Ovary (tissue), 7 donors: ENCODE measurements at regions not wholly inside any gene's neighbourhood (a gene's known extent, or its start where the extent isn't known, plus 50 kb on each side); places are given as distances from the start of the nearest gene placed in this dataset.

Experiments
- DNase-seq, 5 donors: peaks; one replicate each; pipeline ENCODE4 v3.0.0-alpha.2; 2019 to 2020
- H3K27ac ChIP-seq, 2 donors: fragments of 200-600 bp; one replicate each; pipeline versions ENCODE4 v1.5.1 to v1.8.0; 2019 to 2022
- H3K27me3 ChIP-seq: fragments of 200-600 bp; one replicate; pipeline ENCODE4 v1.8.0; 2022
- H3K36me3 ChIP-seq: fragments of 200-600 bp; sonication (generic); one replicate; pipeline ENCODE4 v1.5.1; 2019
- H3K4me1 ChIP-seq: one replicate; pipeline ENCODE4 v1.8.1; 2013; ENCODE audit warnings: mild to moderate bottlenecking, moderate library complexity; ENCODE audit not compliant: insufficient read depth
- H3K4me3 ChIP-seq: fragments of 200-600 bp; sonication (generic); one replicate; pipeline ENCODE4 v1.5.1; 2017
- H3K9me3 ChIP-seq, 2 donors: fragments of 200-600 bp in 1 of 2; sonication (generic) in 1 of 2; one replicate each; pipeline versions ENCODE4 v1.5.1 to v1.8.1; 2013 to 2019; ENCODE audit warnings: mild to moderate bottlenecking in 1 of 2, moderate library complexity in 1 of 2
- EP300 ChIP-seq: sonication (generic); formaldehyde crosslinking; IDR thresholded peaks from one replicate; pipeline ENCODE4 v1.6.1; 2017; ENCODE audit warnings: antibody characterized with exemption
- POLR2A ChIP-seq: fragments of 450-650 bp; IDR thresholded peaks from one replicate; pipeline ENCODE4 v1.6.1; 2017; ENCODE audit warnings: antibody characterized with exemption, mild to moderate bottlenecking, moderate library complexity
- WGBS, 3 donors: extraction: QIAGEN DNeasy Blood & Tissue Kit in 1 of 3; methylation state at CpG; one replicate each; pipeline versions ENCODE4 v1.1.5 to v1.1.7; 2013 to 2017; 5-methylcytosine and 5-hydroxymethylcytosine counted together
- intact Hi-C, 4 donors: fragments of 100-400 bp; cut with DNase I; formaldehyde crosslinking; loops; one replicate each; pipeline versions ENCODE4 v1.11.0 to v1.15.1; 2022 to 2023
- TF ChIP-seq, protein P1 (sequence below), 3 donors: fragments of 450-650 bp in 2 of 3; fragments of 200-600 bp in 1 of 3; IDR thresholded peaks; one replicate each; pipeline versions ENCODE4 v1.5.1 to v1.8.0; 2016 to 2022; ENCODE audit warnings: antibody characterized with exemption in 3 of 3, mild to moderate bottlenecking in 1 of 3
- donor health status: DM: no; HTN: no; CAD: no; lungs with moderate emphysema.
- donor health status: DM: no; HTN: no; CAD: no.
- donor health status: Bipolar disorder and iron deficiency.
- donor health status: DM: no; HTN: no; CAD: no.
- donor health status: DM: yes; HTN: yes; CAD: no.

DNA sequence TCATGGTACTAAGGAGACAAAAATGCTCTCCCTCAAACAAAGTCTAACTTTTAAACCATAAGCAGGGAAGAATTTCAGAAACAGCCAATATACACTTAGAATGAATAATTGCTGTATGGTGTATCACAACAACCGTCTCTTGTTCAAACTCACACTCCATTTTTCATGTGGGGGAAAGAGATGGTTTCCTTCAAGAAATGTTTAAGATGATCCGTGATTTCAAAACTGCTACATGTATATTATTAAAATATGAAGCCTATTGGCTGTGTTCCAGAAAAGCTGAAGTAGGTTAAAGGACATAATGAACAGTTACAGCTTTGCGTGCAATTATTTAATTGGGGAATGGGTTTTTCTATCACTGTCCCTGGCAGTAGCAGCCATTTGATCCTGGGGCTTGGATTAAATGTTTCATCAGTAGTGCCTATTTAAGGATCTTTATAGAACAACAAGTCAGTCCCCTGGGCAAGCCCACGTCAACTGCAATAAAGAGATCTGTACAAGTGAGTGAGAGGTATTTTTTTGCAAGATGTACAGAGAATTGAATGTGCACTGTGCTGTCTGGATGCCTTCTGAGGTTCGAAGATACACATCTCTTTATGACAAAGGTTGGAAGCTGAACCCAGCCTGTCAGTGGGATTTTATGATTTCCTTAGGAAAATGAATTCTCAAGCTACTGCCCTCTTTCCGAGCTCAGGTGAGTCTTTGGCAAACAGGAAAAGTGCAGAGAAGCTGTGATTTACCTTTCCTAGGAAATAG, 337.2 kb upstream of the RARB start:
- Histone ChIP-seq H3K9me3 (no peaks in the 10 kb centered on the region), H3K27me3 (no peaks in the 10 kb centered on the region), H3K4me3 (no peak overlapping the region), H3K4me1 (no peaks in the 10 kb centered on the region), H3K27ac (no peak overlapping the region), H3K36me3 (no peaks in the 10 kb centered on the region)
- intact Hi-C loops, result no loop called here
- TF ChIP-seq EP300 (no peak), POLR2A (no peak)
- TF ChIP-seq, protein P1, sequence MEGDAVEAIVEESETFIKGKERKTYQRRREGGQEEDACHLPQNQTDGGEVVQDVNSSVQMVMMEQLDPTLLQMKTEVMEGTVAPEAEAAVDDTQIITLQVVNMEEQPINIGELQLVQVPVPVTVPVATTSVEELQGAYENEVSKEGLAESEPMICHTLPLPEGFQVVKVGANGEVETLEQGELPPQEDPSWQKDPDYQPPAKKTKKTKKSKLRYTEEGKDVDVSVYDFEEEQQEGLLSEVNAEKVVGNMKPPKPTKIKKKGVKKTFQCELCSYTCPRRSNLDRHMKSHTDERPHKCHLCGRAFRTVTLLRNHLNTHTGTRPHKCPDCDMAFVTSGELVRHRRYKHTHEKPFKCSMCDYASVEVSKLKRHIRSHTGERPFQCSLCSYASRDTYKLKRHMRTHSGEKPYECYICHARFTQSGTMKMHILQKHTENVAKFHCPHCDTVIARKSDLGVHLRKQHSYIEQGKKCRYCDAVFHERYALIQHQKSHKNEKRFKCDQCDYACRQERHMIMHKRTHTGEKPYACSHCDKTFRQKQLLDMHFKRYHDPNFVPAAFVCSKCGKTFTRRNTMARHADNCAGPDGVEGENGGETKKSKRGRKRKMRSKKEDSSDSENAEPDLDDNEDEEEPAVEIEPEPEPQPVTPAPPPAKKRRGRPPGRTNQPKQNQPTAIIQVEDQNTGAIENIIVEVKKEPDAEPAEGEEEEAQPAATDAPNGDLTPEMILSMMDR (IDR thresholded peaks at IDR 0.05), result no peak
- no peak for DNase-seq
- 82 to 87% (median 87%) methylated on average over 6 of the region's 6 CpGs for WGBS, 3 donors

DNA sequence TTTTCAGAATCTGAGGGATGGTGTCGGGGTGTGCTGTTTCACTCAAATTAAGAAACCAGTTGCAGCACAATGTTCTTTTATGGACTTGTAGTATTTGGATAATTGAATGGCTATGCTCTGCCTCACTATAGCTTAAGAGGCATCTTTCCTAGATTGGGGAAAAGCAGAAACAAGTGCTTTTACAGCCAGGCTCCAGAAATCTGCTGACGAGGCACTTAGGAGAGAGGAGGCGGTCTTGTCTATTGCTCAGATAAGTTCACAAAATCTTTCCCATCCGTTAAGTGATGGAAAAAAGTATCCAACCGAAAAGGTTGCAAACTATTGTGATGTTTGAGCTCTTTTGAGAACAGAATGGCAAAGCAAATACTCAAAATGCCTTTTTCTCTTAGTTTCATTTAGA, 336.1 kb upstream of the RARB start:
- H3K27ac ChIP-seq, result no peak overlapping the region
- intact Hi-C loops, result no loop called here
- H3K4me1 ChIP-seq, result no peaks in the 10 kb centered on the region
- no peaks in the 10 kb centered on the region for H3K36me3 ChIP-seq
- DNase-seq, result no peak
- no peaks in the 10 kb centered on the region for H3K9me3 ChIP-seq
- WGBS, 3 donors, result 34 to 62% (median 41%) methylated on average over 5 of the region's 5 CpGs
- TF ChIP-seq, protein P1 (IDR thresholded peaks at IDR 0.05), result no peak
- TF ChIP-seq POLR2A, result no peak
- TF ChIP-seq EP300, result no peak
- H3K4me3 ChIP-seq, result no peak overlapping the region
- H3K27me3 ChIP-seq, result no peaks in the 10 kb centered on the region

DNA sequence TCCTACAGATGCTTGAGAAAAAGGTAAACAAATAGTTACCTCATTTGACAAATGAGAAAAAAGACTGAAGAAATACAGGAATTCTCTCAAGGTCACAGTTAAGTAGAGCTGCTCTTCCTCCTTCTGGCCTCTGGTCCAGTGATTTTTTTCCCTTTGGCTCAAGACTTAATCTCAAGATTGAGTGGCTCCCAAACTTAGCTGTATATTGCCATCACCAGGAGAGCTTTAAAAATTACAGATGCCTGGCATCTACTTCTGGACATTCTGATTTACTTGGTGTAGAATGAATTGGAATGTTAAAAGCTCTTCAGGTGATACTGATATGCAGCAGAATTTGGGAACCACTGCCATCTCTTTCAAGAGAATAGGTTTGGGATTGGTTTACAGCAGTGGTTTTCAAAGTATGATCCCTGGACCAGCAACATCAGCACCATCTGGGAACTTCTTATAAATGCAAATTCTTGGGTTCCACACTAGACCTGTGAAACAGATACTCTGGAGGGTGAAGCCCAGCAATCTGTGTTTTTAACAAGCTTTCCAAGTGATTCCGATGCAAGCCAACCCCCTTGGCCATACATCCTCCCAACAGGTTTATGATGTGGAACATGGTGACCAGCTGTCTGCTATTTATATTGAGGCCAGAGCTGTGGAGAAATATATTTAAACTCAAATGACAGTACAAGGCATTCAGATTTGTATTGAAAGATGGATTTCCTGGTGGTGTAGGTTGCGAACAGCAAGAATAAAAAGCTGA, 333.0 kb upstream of the RARB start:
- DNase-seq, result no peak
- Histone ChIP-seq H3K36me3 (no peaks in the 10 kb centered on the region), H3K27me3 (no peaks in the 10 kb centered on the region), H3K27ac (no peak overlapping the region), H3K9me3 (no peaks in the 10 kb centered on the region), H3K4me1 (no peaks in the 10 kb centered on the region), H3K4me3 (no peak overlapping the region)
- 76 to 82% (median 76%) methylated on average over 2 of the region's 2 CpGs for WGBS, 3 donors
- TF ChIP-seq POLR2A (no peak), EP300 (no peak)
- TF ChIP-seq, protein P1 (IDR thresholded peaks at IDR 0.05), result no peak
- intact Hi-C loops, result no loop called here

DNA sequence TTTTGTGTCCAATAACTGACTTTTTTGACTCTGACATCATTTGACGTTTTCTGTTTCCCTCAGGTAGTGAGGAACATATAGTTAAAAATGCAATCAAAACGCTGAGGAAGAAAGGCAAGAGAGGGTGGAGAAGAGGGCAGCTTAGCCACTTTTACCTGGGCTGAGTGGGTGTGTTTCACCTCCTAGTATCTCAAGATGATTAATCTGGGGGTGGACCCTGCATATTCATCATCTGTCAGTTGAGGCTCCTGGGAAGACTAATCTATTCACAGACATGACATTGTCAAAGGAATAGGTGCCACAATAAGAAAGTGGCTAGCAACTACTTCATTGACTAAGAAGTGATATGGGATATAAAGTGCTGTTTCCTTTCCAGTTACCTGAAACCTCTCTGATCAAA, 331.5 kb upstream of the RARB start:
- DNase-seq, result no peak
- TF ChIP-seq, protein P1 (IDR thresholded peaks at IDR 0.05), result no peak
- no peak for TF ChIP-seq POLR2A
- TF ChIP-seq EP300, result no peak
- Histone ChIP-seq H3K4me3 (no peak overlapping the region), H3K36me3 (no peaks in the 10 kb centered on the region), H3K27ac (no peak overlapping the region), H3K27me3 (no peaks in the 10 kb centered on the region), H3K4me1 (no peaks in the 10 kb centered on the region), H3K9me3 (no peaks in the 10 kb centered on the region)
- intact Hi-C loops, result no loop called here
- WGBS, 3 donors, result 71 to 82% (median 73%) methylated on average over 2 of the region's 2 CpGs
